ENCODE measurements at regions not wholly inside any gene's neighbourhood (a gene's known extent, or its start where the extent isn't known, plus 50 kb on each side); places are given as distances from the start of the nearest gene placed in this dataset.

DNA sequence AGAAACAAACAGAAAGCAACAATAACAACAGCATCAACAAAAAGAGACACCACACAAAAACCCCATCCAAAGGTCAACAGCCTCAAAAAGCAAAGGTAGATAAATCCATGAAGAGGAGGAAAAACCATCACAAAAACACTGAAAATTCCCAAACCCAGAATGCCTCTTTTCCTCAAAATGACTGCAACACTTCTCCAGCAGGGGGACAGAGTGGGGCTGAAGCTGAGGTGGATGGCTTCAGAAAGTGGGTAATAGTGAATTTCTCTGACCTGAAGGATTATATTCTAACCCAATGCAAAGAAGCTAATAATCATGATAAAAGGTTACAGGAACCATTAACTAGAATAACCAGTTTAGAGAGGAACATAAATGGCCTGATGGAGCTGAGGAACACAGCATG lies 888.2 kb downstream of the RAB28 start:
- no peak for DNase-seq
- H3K27ac ChIP-seq = no peak overlapping the region
- TF ChIP-seq, protein P1, sequence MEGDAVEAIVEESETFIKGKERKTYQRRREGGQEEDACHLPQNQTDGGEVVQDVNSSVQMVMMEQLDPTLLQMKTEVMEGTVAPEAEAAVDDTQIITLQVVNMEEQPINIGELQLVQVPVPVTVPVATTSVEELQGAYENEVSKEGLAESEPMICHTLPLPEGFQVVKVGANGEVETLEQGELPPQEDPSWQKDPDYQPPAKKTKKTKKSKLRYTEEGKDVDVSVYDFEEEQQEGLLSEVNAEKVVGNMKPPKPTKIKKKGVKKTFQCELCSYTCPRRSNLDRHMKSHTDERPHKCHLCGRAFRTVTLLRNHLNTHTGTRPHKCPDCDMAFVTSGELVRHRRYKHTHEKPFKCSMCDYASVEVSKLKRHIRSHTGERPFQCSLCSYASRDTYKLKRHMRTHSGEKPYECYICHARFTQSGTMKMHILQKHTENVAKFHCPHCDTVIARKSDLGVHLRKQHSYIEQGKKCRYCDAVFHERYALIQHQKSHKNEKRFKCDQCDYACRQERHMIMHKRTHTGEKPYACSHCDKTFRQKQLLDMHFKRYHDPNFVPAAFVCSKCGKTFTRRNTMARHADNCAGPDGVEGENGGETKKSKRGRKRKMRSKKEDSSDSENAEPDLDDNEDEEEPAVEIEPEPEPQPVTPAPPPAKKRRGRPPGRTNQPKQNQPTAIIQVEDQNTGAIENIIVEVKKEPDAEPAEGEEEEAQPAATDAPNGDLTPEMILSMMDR (IDR thresholded peaks at IDR 0.05) = no peak
- no peaks in the 10 kb centered on the region for H3K4me1 ChIP-seq
- no peak for ATAC-seq
- H3K36me3 ChIP-seq (ENCODE audit: insufficient read depth in 1 of 2, low read depth in 1 of 2) = no peaks in the 10 kb centered on the region
- H3K27me3 ChIP-seq (ENCODE audit: insufficient read depth in 3 of 3, low read length in 2 of 3) = no peaks in the 10 kb centered on the region
- H3K4me3 ChIP-seq = no peak overlapping the region
- no peaks in the 10 kb centered on the region for H3K9me3 ChIP-seq
- intact Hi-C loops (cut with DNase I) = no loop called here

DNA sequence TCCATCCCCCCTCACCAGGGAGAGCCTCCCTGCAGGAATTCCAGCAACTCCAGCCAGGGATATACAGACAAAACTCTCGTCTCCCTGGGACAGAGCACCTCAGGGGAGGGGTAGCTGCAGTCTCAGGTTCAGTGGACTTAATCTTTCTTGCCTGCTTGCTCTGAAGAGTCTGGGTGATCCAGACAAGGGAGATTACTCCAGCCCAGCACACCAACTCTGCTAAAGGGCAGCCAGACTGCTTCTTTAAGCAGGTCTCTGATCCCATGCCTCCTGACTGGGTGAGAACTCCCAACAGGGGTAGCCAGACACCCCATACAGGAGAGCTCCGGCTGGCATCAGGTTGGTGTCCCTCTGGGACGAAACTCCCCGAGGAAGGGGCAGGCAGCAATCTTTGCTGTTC lies 888.7 kb downstream of the RAB28 start:
- H3K9me3 ChIP-seq = no peaks in the 10 kb centered on the region
- no peaks in the 10 kb centered on the region for H3K27me3 ChIP-seq (ENCODE audit: insufficient read depth in 3 of 3, low read length in 2 of 3)
- TF ChIP-seq, protein P1 (IDR thresholded peaks at IDR 0.05) = no peak
- H3K4me3 ChIP-seq = no peak overlapping the region
- ATAC-seq (no peak), DNase-seq (no peak)
- 55 to 75% (median 67%) methylated on average over 4 of the region's 4 CpGs for WGBS, 3 donors
- intact Hi-C loops (cut with DNase I) = no loop called here
- no peaks in the 10 kb centered on the region for H3K36me3 ChIP-seq (ENCODE audit: insufficient read depth in 1 of 2, low read depth in 1 of 2)
- no peak overlapping the region for H3K27ac ChIP-seq
- no peaks in the 10 kb centered on the region for H3K4me1 ChIP-seq

DNA sequence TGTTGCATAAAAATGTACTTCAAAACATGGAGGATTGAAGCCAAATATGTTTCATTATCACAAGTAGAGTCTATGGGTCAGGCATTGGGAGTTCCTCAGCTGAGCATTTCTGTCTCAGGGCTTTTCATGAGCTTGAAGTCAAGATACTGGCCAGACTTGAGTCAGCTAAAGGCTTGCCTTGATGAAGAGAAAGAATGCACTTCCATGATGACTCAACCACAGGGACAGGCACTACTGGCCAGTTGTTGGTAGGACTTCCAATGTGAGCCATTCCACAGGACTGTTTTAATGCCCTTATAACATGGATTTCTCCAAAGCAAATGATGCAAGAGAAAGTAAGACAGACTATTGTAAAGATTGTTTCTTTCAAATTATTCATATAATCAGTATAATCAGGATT lies 895.6 kb downstream of the RAB28 start:
- Histone ChIP-seq H3K27me3 (ENCODE audit: insufficient read depth in 3 of 3, low read length in 2 of 3) (no peaks in the 10 kb centered on the region), H3K27ac (no peak overlapping the region), H3K36me3 (ENCODE audit: insufficient read depth in 1 of 2, low read depth in 1 of 2) (no peaks in the 10 kb centered on the region), H3K4me3 (no peak overlapping the region), H3K9me3 (no peaks in the 10 kb centered on the region), H3K4me1 (no peaks in the 10 kb centered on the region)
- DNase-seq = no peak
- no peak for ATAC-seq
- TF ChIP-seq, protein P1 (IDR thresholded peaks at IDR 0.05) = no peak
- intact Hi-C loops (cut with DNase I) = no loop called here

DNA sequence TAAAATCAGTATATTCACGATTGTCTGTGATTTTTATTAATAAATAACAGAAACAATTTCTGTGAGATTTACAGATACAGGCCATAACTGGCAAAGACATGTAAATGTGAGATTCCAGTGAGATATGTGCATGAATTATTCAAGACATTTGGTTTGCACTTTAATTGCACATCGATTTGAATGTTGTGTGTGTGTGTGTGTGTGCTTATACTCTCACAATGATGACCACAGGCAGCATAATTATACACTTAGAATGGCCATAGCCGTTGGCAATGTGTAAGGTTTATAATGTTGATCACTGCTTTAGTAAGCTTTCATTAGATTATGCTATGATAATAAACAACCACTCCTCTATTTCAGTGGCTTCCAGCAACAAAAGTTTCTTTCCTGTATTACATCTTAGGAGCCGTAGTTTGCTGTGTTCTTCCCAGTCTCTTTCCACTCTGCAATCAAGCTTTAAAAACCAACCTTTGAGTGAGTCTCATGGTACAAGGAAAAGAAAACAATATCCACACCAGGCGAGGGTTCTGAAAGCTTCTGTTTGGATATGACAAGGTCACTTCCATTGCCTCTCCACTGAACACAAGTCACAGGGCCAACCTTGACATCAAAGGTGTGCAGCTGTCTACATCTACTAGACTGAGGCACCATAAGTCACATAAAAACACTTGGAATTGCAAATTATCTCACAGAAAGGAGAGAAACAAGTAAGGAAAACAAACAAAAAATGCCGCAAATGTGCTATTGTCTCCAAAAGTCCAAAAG lies 897.7 kb downstream of the RAB28 start:
- Histone ChIP-seq H3K36me3 (ENCODE audit: insufficient read depth in 1 of 2, low read depth in 1 of 2) (no peaks in the 10 kb centered on the region), H3K27me3 (ENCODE audit: insufficient read depth in 3 of 3, low read length in 2 of 3) (no peaks in the 10 kb centered on the region), H3K4me3 (no peak overlapping the region), H3K4me1 (no peaks in the 10 kb centered on the region), H3K9me3 (no peaks in the 10 kb centered on the region), H3K27ac (no peak overlapping the region)
- intact Hi-C loops (cut with DNase I) = no loop called here
- ATAC-seq = no peak
- TF ChIP-seq, protein P1 (IDR thresholded peaks at IDR 0.05) = no peak
- WGBS, 3 donors = 72 to 77% (median 74%) methylated on average over 6 of the region's 6 CpGs
- no peak for DNase-seq
